ENCODE measurements at regions not wholly inside any gene's neighbourhood (a gene's known extent, or its start where the extent isn't known, plus 50 kb on each side); places are given as distances from the start of the nearest gene placed in this dataset.

- DNase-seq (ENCODE audit: low read depth), result no peak
- Histone ChIP-seq H3K27me3 (ENCODE audit: control insufficient read depth, insufficient read depth, low read length) (no peaks in the 10 kb centered on the region), H3K4me3 (ENCODE audit: low read depth, low read length) (no peak overlapping the region), H3K36me3 (ENCODE audit: control insufficient read depth, insufficient read depth, low read length) (no peaks in the 10 kb centered on the region)
- TF ChIP-seq CTCF (IDR thresholded peaks at IDR 0.05; ENCODE audit: insufficient read depth, low read length, poor library complexity, severe bottlenecking), result no peak
Measured at GRCh38 chr5:167050568-167051401, 1240.7 kb upstream of the WWC1 start.

DNA sequence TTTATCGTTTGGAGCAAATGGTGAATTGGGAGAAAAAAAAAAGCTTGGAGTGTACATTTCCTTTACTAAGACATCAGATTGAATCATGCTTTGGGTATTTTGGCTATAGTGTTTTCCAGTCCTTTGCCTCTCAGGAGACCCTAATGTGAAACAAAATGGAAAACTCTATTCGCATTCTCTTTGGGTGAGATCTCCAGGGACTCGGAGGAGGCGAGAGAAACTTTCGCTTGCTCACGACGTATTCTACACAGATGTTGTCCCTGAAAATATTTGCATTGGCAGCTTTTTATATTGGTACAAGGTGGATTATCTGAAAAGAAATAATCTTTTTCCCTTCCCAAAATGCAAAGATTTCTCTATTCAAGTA, 1240.1 kb upstream of the WWC1 start:
- no peaks in the 10 kb centered on the region for H3K36me3 ChIP-seq (ENCODE audit: control insufficient read depth, insufficient read depth, low read length)
- H3K4me3 ChIP-seq (ENCODE audit: low read depth, low read length), result no peak overlapping the region
- no peak for TF ChIP-seq CTCF (IDR thresholded peaks at IDR 0.05; ENCODE audit: insufficient read depth, low read length, poor library complexity, severe bottlenecking)
- no peak for DNase-seq (ENCODE audit: low read depth)
- H3K27me3 ChIP-seq (ENCODE audit: control insufficient read depth, insufficient read depth, low read length), result no peaks in the 10 kb centered on the region

DNA sequence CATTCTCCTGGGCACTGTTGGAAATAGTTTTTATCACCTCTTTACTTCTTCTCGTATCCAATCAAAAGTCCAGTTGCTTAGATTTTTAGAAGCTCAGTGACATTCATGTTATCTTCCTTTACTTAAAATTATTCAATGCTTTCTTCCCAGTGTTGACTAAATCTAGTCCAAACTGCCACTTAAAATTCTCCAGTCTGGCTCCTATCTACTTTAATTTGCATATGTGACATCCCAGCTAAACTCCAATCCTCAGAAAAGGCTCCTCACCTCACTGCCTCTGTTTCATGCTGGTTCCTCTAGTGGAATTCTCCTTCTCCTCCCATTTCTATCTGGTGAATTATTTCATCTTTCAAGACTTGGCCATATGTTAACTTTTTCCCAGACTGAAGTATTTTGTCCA, 1238.7 kb upstream of the WWC1 start:
- no peaks in the 10 kb centered on the region for H3K27me3 ChIP-seq (ENCODE audit: control insufficient read depth, insufficient read depth, low read length)
- TF ChIP-seq CTCF (IDR thresholded peaks at IDR 0.05; ENCODE audit: insufficient read depth, low read length, poor library complexity, severe bottlenecking), result no peak

DNA sequence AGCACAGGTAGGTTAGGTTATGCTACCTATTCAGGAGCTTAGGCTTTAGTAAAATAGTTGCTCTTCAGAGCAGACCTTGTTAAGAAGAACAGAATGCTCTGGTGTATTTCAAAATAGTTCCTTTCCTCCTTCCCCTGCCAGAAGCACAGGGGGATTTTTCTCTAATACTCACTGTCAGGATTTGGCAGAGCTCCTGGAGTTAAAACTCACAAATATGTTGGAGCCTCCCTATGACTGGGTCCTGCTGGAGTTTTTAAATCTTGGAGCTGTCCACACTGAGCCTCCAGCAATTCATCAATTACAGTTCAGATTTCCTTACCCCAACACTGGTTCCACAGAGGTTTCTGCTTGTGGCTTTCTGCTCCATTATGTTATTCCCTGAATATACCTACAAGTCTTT, 1233.8 kb upstream of the WWC1 start:
- Histone ChIP-seq H3K27me3 (ENCODE audit: control insufficient read depth, insufficient read depth, low read length) (no peaks in the 10 kb centered on the region), H3K36me3 (ENCODE audit: control insufficient read depth, insufficient read depth, low read length) (no peaks in the 10 kb centered on the region), H3K4me3 (ENCODE audit: low read depth, low read length) (no peak overlapping the region)
- no peak for DNase-seq (ENCODE audit: low read depth)
- TF ChIP-seq CTCF (IDR thresholded peaks at IDR 0.05; ENCODE audit: insufficient read depth, low read length, poor library complexity, severe bottlenecking), result no peak

More for the DNA sequence above, 1238.7 kb upstream of the WWC1 start:
- no peaks in the 10 kb centered on the region for H3K36me3 ChIP-seq (ENCODE audit: control insufficient read depth, insufficient read depth, low read length)
- DNase-seq (ENCODE audit: low read depth), result no peak
- H3K4me3 ChIP-seq (ENCODE audit: low read depth, low read length), result no peak overlapping the region

- no peak for TF ChIP-seq CTCF (IDR thresholded peaks at IDR 0.05; ENCODE audit: insufficient read depth, low read length, poor library complexity, severe bottlenecking)
- Histone ChIP-seq H3K4me3 (ENCODE audit: low read depth, low read length) (no peak overlapping the region), H3K36me3 (ENCODE audit: control insufficient read depth, insufficient read depth, low read length) (no peaks in the 10 kb centered on the region), H3K27me3 (ENCODE audit: control insufficient read depth, insufficient read depth, low read length) (no peaks in the 10 kb centered on the region)
- DNase-seq (ENCODE audit: low read depth), result no peak
Measured at GRCh38 chr5:167061695-167062094, 1229.8 kb upstream of the WWC1 start.

GRCh38 chr5:167063116-167063515, 1228.3 kb upstream of the WWC1 start:
- no peaks in the 10 kb centered on the region for H3K36me3 ChIP-seq (ENCODE audit: control insufficient read depth, insufficient read depth, low read length)

More at GRCh38 chr5:167063116-167063515, 1228.3 kb upstream of the WWC1 start:
- Histone ChIP-seq H3K27me3 (ENCODE audit: control insufficient read depth, insufficient read depth, low read length) (no peaks in the 10 kb centered on the region), H3K4me3 (ENCODE audit: low read depth, low read length) (no peak overlapping the region)
- no peak for DNase-seq (ENCODE audit: low read depth)
- TF ChIP-seq CTCF (IDR thresholded peaks at IDR 0.05; ENCODE audit: insufficient read depth, low read length, poor library complexity, severe bottlenecking), result no peak

Data from kidney epithelial cell (primary cell).